ENCODE measurements at regions not wholly inside any gene's neighbourhood (a gene's known extent, or its start where the extent isn't known, plus 50 kb on each side); places are given as distances from the start of the nearest gene placed in this dataset.

- TF ChIP-seq, protein P1, sequence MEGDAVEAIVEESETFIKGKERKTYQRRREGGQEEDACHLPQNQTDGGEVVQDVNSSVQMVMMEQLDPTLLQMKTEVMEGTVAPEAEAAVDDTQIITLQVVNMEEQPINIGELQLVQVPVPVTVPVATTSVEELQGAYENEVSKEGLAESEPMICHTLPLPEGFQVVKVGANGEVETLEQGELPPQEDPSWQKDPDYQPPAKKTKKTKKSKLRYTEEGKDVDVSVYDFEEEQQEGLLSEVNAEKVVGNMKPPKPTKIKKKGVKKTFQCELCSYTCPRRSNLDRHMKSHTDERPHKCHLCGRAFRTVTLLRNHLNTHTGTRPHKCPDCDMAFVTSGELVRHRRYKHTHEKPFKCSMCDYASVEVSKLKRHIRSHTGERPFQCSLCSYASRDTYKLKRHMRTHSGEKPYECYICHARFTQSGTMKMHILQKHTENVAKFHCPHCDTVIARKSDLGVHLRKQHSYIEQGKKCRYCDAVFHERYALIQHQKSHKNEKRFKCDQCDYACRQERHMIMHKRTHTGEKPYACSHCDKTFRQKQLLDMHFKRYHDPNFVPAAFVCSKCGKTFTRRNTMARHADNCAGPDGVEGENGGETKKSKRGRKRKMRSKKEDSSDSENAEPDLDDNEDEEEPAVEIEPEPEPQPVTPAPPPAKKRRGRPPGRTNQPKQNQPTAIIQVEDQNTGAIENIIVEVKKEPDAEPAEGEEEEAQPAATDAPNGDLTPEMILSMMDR (tag by site-specific recombination; IDR thresholded peaks at IDR 0.05), result no peak
- TF ChIP-seq KLF16 (tag by site-specific recombination; IDR thresholded peaks at IDR 0.05), result no peak
- no peak for TF ChIP-seq ZNF133 (tag by site-specific recombination; IDR thresholded peaks at IDR 0.05)
- no peak for TF ChIP-seq ZNF707 (tag by site-specific recombination; IDR thresholded peaks at IDR 0.05)
- no peak for TF ChIP-seq ZNF433 (tag by site-specific recombination; IDR thresholded peaks at IDR 0.05; ENCODE audit: low read depth)
Observed at GRCh38 chr12:88435334-88436076, 144.8 kb downstream of the KITLG start.
